Endothelial cell of umbilical vein (primary cell): ENCODE measurements at regions not wholly inside any gene's neighbourhood (a gene's known extent, or its start where the extent isn't known, plus 50 kb on each side); places are given as distances from the start of the nearest gene placed in this dataset.

Experiments
- EZH2 ChIP-seq: IDR thresholded peaks from 2 replicates; pipeline ENCODE4 v1.6.1; 2012; ENCODE audit warnings: borderline replicate concordance, low read depth, mild to moderate bottlenecking, moderate library complexity, low read length, inconsistent platforms; ENCODE audit not compliant: severe bottlenecking
- FOS ChIP-seq: IDR thresholded peaks from 2 replicates; pipeline ENCODE4 v1.6.1; 2011; ENCODE audit warnings: mild to moderate bottlenecking, low read length, moderate library complexity, borderline replicate concordance; ENCODE audit not compliant: insufficient read depth
- JUN ChIP-seq: IDR thresholded peaks from 2 replicates; pipeline ENCODE4 v1.6.1; 2011; ENCODE audit warnings: borderline replicate concordance, low read depth; ENCODE audit not compliant: insufficient read length, insufficient read depth
- POLR2A ChIP-seq: IDR thresholded peaks from 2 replicates; pipeline ENCODE4 v1.6.1; 2012; ENCODE audit warnings: low read depth, mild to moderate bottlenecking, control low read depth, low read length
- POLR2AphosphoS5 ChIP-seq: IDR thresholded peaks from 2 replicates; pipeline ENCODE4 v1.6.1; 2012; ENCODE audit warnings: low read depth, mild to moderate bottlenecking, control low read depth, low read length, moderate library complexity; ENCODE audit not compliant: insufficient read depth
- TF ChIP-seq, protein P1 (sequence below), 2 donors: IDR thresholded peaks; 1 replicate in 1 of 2; 2 replicates in 1 of 2; pipeline ENCODE4 v1.5.1; 2011; ENCODE audit warnings: low read length in 2 of 2, mild to moderate bottlenecking in 2 of 2, moderate library complexity in 2 of 2, control low read depth in 1 of 2, inconsistent platforms in 1 of 2, low read depth in 1 of 2; ENCODE audit not compliant: insufficient read depth in 1 of 2; ENCODE audit errors: extremely low read depth in 1 of 2
- TF ChIP-seq, protein P2 (sequence below): IDR thresholded peaks from 2 replicates; pipeline ENCODE4 v1.6.1; 2011; ENCODE audit not compliant: insufficient read depth, insufficient read length

DNA sequence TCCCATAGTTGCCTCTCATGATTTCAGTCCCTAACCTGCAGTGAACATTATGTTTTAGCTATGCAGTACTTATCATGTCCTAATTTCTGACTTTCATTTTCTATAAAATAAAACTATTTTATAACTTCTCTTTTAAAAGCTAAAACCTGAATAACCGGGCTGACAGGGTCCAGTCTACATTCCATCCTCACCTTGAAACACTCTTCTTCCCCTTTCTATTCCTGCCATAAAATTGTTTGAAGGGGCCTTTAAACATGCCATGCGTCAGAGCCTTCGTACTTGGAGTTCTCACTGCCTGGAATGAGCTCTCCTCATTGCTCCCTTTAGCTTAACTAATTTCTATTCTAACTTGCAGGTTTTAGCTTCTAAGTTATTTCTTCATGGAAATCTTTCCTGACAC is 143.0 kb upstream of the PRLR start:
- TF ChIP-seq EZH2 (no peak), POLR2AphosphoS5 (no peak), POLR2A (no peak), FOS (no peak), JUN (no peak)
- TF ChIP-seq, protein P1, sequence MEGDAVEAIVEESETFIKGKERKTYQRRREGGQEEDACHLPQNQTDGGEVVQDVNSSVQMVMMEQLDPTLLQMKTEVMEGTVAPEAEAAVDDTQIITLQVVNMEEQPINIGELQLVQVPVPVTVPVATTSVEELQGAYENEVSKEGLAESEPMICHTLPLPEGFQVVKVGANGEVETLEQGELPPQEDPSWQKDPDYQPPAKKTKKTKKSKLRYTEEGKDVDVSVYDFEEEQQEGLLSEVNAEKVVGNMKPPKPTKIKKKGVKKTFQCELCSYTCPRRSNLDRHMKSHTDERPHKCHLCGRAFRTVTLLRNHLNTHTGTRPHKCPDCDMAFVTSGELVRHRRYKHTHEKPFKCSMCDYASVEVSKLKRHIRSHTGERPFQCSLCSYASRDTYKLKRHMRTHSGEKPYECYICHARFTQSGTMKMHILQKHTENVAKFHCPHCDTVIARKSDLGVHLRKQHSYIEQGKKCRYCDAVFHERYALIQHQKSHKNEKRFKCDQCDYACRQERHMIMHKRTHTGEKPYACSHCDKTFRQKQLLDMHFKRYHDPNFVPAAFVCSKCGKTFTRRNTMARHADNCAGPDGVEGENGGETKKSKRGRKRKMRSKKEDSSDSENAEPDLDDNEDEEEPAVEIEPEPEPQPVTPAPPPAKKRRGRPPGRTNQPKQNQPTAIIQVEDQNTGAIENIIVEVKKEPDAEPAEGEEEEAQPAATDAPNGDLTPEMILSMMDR (IDR thresholded peaks at IDR 0.05; ENCODE audit: extremely low read depth in 1 of 2, insufficient read depth in 1 of 2, low read depth in 1 of 2, low read length in 2 of 2), result no peak
- TF ChIP-seq, protein P2, sequence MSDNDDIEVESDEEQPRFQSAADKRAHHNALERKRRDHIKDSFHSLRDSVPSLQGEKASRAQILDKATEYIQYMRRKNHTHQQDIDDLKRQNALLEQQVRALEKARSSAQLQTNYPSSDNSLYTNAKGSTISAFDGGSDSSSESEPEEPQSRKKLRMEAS, result no peak
